HL-60 (cell line): ENCODE measurements at regions not wholly inside any gene's neighbourhood (a gene's known extent, or its start where the extent isn't known, plus 50 kb on each side); places are given as distances from the start of the nearest gene placed in this dataset.

Source experiments
- GABPA ChIP-seq: IDR thresholded peaks from 2 replicates; pipeline ENCODE4 v1.6.1; 2012; ENCODE audit warnings: low read depth
- POLR2AphosphoS5 ChIP-seq: IDR thresholded peaks from 2 replicates; pipeline ENCODE4 v1.6.1; 2012; ENCODE audit warnings: low read depth
- TF ChIP-seq, protein P1 (sequence below): IDR thresholded peaks from one replicate; pipeline ENCODE4 v1.5.1; 2011; ENCODE audit warnings: low read length, control low read depth, inconsistent platforms; ENCODE audit not compliant: insufficient read depth

- TF ChIP-seq POLR2AphosphoS5 (no peak), GABPA (no peak)
- TF ChIP-seq, protein P1, sequence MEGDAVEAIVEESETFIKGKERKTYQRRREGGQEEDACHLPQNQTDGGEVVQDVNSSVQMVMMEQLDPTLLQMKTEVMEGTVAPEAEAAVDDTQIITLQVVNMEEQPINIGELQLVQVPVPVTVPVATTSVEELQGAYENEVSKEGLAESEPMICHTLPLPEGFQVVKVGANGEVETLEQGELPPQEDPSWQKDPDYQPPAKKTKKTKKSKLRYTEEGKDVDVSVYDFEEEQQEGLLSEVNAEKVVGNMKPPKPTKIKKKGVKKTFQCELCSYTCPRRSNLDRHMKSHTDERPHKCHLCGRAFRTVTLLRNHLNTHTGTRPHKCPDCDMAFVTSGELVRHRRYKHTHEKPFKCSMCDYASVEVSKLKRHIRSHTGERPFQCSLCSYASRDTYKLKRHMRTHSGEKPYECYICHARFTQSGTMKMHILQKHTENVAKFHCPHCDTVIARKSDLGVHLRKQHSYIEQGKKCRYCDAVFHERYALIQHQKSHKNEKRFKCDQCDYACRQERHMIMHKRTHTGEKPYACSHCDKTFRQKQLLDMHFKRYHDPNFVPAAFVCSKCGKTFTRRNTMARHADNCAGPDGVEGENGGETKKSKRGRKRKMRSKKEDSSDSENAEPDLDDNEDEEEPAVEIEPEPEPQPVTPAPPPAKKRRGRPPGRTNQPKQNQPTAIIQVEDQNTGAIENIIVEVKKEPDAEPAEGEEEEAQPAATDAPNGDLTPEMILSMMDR, result no peak
Observed at GRCh38 chr10:125284875-125285597, 124.7 kb upstream of the CTBP2 start.
